Endothelial cell of umbilical vein (primary cell): ENCODE measurements at regions not wholly inside any gene's neighbourhood (a gene's known extent, or its start where the extent isn't known, plus 50 kb on each side); places are given as distances from the start of the nearest gene placed in this dataset.
"Not testable (repeated sequence)": the region's sequence is repeated elsewhere in the genome, so short reads cannot be mapped to it uniquely, and the experiment has no call there.

ENCODE experiments used
- EZH2 ChIP-seq: IDR thresholded peaks from 2 replicates; pipeline ENCODE4 v1.6.1; 2012; ENCODE audit warnings: borderline replicate concordance, low read depth, mild to moderate bottlenecking, moderate library complexity, low read length, inconsistent platforms; ENCODE audit not compliant: severe bottlenecking
- FOS ChIP-seq: IDR thresholded peaks from 2 replicates; pipeline ENCODE4 v1.6.1; 2011; ENCODE audit warnings: mild to moderate bottlenecking, low read length, moderate library complexity, borderline replicate concordance; ENCODE audit not compliant: insufficient read depth
- JUN ChIP-seq: IDR thresholded peaks from 2 replicates; pipeline ENCODE4 v1.6.1; 2011; ENCODE audit warnings: borderline replicate concordance, low read depth; ENCODE audit not compliant: insufficient read length, insufficient read depth
- POLR2A ChIP-seq: IDR thresholded peaks from 2 replicates; pipeline ENCODE4 v1.6.1; 2012; ENCODE audit warnings: low read depth, mild to moderate bottlenecking, control low read depth, low read length
- POLR2AphosphoS5 ChIP-seq: IDR thresholded peaks from 2 replicates; pipeline ENCODE4 v1.6.1; 2012; ENCODE audit warnings: low read depth, mild to moderate bottlenecking, control low read depth, low read length, moderate library complexity; ENCODE audit not compliant: insufficient read depth
- TF ChIP-seq, protein P1 (sequence below), 2 donors: IDR thresholded peaks; 1 replicate in 1 of 2; 2 replicates in 1 of 2; pipeline ENCODE4 v1.5.1; 2011; ENCODE audit warnings: low read length in 2 of 2, mild to moderate bottlenecking in 2 of 2, moderate library complexity in 2 of 2, control low read depth in 1 of 2, inconsistent platforms in 1 of 2, low read depth in 1 of 2; ENCODE audit not compliant: insufficient read depth in 1 of 2; ENCODE audit errors: extremely low read depth in 1 of 2

DNA sequence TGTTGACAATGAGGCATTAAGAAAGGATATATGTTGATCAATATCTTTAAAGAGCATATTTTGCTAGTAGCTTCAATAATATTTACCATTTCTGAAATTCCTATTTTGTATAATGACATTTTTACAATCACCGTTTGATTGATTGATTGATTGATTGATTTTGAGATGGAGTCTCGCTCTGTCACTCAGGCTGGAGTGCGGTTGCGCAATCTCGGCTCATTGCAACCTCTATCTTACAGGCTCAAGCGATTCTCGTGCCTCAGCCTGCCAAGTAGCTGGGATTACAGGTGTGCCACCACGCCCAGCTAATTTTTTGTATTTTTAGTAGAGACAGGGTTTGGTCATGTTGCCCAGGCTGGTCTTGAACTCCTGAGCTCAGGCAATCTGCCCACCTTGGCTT is 150.9 kb upstream of the TEX13D start:
- TF ChIP-seq, protein P1, sequence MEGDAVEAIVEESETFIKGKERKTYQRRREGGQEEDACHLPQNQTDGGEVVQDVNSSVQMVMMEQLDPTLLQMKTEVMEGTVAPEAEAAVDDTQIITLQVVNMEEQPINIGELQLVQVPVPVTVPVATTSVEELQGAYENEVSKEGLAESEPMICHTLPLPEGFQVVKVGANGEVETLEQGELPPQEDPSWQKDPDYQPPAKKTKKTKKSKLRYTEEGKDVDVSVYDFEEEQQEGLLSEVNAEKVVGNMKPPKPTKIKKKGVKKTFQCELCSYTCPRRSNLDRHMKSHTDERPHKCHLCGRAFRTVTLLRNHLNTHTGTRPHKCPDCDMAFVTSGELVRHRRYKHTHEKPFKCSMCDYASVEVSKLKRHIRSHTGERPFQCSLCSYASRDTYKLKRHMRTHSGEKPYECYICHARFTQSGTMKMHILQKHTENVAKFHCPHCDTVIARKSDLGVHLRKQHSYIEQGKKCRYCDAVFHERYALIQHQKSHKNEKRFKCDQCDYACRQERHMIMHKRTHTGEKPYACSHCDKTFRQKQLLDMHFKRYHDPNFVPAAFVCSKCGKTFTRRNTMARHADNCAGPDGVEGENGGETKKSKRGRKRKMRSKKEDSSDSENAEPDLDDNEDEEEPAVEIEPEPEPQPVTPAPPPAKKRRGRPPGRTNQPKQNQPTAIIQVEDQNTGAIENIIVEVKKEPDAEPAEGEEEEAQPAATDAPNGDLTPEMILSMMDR (IDR thresholded peaks at IDR 0.05; ENCODE audit: extremely low read depth in 1 of 2, insufficient read depth in 1 of 2, low read depth in 1 of 2, low read length in 2 of 2) = not testable (repeated sequence)
- not testable (repeated sequence) for TF ChIP-seq EZH2, POLR2AphosphoS5, POLR2A, JUN, FOS
